ENCODE measurements at regions not wholly inside any gene's neighbourhood (a gene's known extent, or its start where the extent isn't known, plus 50 kb on each side); places are given as distances from the start of the nearest gene placed in this dataset.
A peak's percentile ranks its signal among the peaks of the same experiment; 100 is the strongest.

DNA sequence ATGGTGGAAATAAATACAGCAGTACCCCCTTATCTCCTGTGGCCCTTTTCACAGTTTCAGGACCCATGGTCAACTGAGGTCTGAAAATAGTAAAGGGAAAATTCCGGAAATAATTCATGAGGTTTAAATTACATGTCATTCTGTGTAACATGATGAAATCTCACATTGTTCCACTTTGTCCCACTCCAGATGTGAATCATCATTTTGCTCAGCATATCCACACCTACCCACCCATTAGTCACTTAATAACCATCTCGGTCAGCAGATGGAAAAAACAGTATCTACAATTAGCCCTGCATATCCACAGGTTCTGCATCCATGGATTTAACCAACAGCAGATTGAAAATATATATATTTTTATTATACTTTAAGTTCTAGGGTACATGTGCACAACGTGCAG lies 86.9 kb upstream of the GORAB start (continued):
- TF ChIP-seq, protein P1, sequence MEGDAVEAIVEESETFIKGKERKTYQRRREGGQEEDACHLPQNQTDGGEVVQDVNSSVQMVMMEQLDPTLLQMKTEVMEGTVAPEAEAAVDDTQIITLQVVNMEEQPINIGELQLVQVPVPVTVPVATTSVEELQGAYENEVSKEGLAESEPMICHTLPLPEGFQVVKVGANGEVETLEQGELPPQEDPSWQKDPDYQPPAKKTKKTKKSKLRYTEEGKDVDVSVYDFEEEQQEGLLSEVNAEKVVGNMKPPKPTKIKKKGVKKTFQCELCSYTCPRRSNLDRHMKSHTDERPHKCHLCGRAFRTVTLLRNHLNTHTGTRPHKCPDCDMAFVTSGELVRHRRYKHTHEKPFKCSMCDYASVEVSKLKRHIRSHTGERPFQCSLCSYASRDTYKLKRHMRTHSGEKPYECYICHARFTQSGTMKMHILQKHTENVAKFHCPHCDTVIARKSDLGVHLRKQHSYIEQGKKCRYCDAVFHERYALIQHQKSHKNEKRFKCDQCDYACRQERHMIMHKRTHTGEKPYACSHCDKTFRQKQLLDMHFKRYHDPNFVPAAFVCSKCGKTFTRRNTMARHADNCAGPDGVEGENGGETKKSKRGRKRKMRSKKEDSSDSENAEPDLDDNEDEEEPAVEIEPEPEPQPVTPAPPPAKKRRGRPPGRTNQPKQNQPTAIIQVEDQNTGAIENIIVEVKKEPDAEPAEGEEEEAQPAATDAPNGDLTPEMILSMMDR (conservative IDR thresholded peaks at IDR 0.05; ENCODE audit: low read depth in 2 of 2) = no peak
- TF ChIP-seq, protein P2, sequence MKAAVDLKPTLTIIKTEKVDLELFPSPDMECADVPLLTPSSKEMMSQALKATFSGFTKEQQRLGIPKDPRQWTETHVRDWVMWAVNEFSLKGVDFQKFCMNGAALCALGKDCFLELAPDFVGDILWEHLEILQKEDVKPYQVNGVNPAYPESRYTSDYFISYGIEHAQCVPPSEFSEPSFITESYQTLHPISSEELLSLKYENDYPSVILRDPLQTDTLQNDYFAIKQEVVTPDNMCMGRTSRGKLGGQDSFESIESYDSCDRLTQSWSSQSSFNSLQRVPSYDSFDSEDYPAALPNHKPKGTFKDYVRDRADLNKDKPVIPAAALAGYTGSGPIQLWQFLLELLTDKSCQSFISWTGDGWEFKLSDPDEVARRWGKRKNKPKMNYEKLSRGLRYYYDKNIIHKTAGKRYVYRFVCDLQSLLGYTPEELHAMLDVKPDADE (IDR thresholded peaks at IDR 0.05) = no peak

DNA sequence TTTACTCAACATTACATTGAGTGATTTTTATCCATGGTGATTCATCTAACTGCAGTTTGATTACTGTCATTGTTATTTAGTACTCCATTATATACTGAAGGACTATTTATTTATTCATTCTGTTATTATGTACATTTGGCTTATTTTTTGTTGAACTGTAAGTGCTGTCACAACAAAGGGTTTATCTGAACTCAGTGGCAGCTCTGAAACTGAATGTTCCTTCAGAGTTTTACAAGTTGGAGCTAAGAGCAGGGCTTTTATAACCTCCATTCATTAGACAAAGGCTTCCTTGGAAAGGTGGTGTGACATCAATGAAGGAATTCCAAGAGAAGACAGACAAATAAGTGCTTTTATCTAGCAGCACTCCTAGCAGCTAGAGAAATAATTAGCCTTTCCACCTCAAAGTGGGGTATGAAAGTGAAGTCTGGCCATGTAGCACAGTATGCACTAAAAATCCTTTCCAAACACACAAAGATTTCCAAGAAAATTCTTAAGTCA lies 83.3 kb upstream of the GORAB start:
- H3K9me2 ChIP-seq (ENCODE audit: insufficient read depth) = no peaks in the 10 kb centered on the region
- Mint-ChIP-seq H3K27me3 (ENCODE audit: insufficient read depth, low read depth, poor library complexity) (no peaks in the 10 kb centered on the region), H3K4me1 (no peaks in the 10 kb centered on the region), H3K4me3 (no peak overlapping the region), H3K36me3 (ENCODE audit: low read depth) (no peaks in the 10 kb centered on the region), H3K9me3 (peaks cover 2% of the 10 kb centered on the region; the same call in 1 of the 3 replicates), H3K27ac (no peak overlapping the region)
- DNase-seq (ENCODE audit: low spot score) (no peak), ATAC-seq (no peak)
- no peak overlapping the region for H3K4me2 ChIP-seq
- H3K27ac ChIP-seq (ENCODE audit: low read depth) = no peak overlapping the region
- TF ChIP-seq, protein P3, sequence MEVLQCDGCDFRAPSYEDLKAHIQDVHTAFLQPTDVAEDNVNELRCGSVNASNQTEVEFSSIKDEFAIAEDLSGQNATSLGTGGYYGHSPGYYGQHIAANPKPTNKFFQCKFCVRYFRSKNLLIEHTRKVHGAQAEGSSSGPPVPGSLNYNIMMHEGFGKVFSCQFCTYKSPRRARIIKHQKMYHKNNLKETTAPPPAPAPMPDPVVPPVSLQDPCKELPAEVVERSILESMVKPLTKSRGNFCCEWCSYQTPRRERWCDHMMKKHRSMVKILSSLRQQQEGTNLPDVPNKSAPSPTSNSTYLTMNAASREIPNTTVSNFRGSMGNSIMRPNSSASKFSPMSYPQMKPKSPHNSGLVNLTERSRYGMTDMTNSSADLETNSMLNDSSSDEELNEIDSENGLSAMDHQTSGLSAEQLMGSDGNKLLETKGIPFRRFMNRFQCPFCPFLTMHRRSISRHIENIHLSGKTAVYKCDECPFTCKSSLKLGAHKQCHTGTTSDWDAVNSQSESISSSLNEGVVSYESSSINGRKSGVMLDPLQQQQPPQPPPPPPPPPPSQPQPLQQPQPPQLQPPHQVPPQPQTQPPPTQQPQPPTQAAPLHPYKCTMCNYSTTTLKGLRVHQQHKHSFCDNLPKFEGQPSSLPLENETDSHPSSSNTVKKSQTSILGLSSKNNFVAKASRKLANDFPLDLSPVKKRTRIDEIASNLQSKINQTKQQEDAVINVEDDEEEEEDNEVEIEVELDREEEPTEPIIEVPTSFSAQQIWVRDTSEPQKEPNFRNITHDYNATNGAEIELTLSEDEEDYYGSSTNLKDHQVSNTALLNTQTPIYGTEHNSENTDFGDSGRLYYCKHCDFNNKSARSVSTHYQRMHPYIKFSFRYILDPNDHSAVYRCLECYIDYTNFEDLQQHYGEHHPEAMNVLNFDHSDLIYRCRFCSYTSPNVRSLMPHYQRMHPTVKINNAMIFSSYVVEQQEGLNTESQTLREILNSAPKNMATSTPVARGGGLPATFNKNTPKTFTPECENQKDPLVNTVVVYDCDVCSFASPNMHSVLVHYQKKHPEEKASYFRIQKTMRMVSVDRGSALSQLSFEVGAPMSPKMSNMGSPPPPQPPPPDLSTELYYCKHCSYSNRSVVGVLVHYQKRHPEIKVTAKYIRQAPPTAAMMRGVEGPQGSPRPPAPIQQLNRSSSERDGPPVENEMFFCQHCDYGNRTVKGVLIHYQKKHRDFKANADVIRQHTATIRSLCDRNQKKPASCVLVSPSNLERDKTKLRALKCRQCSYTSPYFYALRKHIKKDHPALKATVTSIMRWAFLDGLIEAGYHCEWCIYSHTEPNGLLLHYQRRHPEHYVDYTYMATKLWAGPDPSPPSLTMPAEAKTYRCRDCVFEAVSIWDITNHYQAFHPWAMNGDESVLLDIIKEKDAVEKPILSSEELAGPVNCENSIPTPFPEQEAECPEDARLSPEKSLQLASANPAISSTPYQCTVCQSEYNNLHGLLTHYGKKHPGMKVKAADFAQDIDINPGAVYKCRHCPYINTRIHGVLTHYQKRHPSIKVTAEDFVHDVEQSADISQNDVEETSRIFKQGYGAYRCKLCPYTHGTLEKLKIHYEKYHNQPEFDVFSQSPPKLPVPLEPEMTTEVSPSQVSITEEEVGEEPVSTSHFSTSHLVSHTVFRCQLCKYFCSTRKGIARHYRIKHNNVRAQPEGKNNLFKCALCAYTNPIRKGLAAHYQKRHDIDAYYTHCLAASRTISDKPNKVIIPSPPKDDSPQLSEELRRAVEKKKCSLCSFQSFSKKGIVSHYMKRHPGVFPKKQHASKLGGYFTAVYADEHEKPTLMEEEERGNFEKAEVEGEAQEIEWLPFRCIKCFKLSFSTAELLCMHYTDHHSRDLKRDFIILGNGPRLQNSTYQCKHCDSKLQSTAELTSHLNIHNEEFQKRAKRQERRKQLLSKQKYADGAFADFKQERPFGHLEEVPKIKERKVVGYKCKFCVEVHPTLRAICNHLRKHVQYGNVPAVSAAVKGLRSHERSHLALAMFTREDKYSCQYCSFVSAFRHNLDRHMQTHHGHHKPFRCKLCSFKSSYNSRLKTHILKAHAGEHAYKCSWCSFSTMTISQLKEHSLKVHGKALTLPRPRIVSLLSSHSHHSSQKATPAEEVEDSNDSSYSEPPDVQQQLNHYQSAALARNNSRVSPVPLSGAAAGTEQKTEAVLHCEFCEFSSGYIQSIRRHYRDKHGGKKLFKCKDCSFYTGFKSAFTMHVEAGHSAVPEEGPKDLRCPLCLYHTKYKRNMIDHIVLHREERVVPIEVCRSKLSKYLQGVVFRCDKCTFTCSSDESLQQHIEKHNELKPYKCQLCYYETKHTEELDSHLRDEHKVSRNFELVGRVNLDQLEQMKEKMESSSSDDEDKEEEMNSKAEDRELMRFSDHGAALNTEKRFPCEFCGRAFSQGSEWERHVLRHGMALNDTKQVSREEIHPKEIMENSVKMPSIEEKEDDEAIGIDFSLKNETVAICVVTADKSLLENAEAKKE (CRISPR knock-in tag; IDR thresholded peaks at IDR 0.05) = no peak
- H3K36me3 ChIP-seq (ENCODE audit: insufficient read depth) = no peaks in the 10 kb centered on the region
- no peaks in the 10 kb centered on the region for H3F3A ChIP-seq (replicated peaks; ENCODE audit: low read depth)
- no peaks in the 10 kb centered on the region for H3K27me3 ChIP-seq (ENCODE audit: insufficient read depth)
- H2AFZ ChIP-seq = 0 out of 2 replicates have a peak overlapping the region, but pooled peaks have one; percentile 40
- H3K79me2 ChIP-seq (replicated peaks; ENCODE audit: insufficient read depth) = no peaks in the 10 kb centered on the region
- no peaks in the 10 kb centered on the region for H3K4me1 ChIP-seq (ENCODE audit: insufficient read depth)
- H3K4me3 ChIP-seq = no peak overlapping the region
- H4K20me1 ChIP-seq (replicated peaks; ENCODE audit: insufficient read depth) = no peaks in the 10 kb centered on the region
